Kasumi-1 (cell line): ENCODE measurements at regions not wholly inside any gene's neighbourhood (a gene's known extent, or its start where the extent isn't known, plus 50 kb on each side); places are given as distances from the start of the nearest gene placed in this dataset.
A peak's percentile ranks its signal among the peaks of the same experiment; 100 is the strongest.

ENCODE experiments used
- DNase-seq, 2 experiments: peaks; one replicate each; lab custom pipeline; 2025; lab: John Stamatoyannopoulos, UW

- DNase-seq: no peak
Measured at GRCh38 chr3:68467465-68467864, 464.9 kb downstream of the TAFA4 start.

- DNase-seq: no peak
Measured at GRCh38 chr3:68458581-68458980, 473.8 kb downstream of the TAFA4 start.

GRCh38 chr3:68448510-68449383, 483.6 kb downstream of the TAFA4 start:
- DNase-seq: no peak

GRCh38 chr3:68447885-68448284, 484.5 kb downstream of the TAFA4 start:
- DNase-seq: no peak

GRCh38 chr3:68441054-68441453, 491.3 kb downstream of the TAFA4 start:
- DNase-seq: no peak

GRCh38 chr3:68436619-68437401, 495.5 kb downstream of the TAFA4 start:
- no peak for DNase-seq

- no peak for DNase-seq
Measured at GRCh38 chr3:68428495-68428894, 503.9 kb downstream of the TAFA4 start.

- no peak for DNase-seq
Measured at GRCh38 chr3:68424796-68425460, 507.4 kb downstream of the TAFA4 start.

- no peak for DNase-seq
Measured at GRCh38 chr3:68408626-68409025, 523.7 kb downstream of the TAFA4 start.

- no peak for DNase-seq
Measured at GRCh38 chr3:68403741-68404140, 528.6 kb downstream of the TAFA4 start.

GRCh38 chr3:68402235-68402918, 530.0 kb downstream of the TAFA4 start:
- no peak for DNase-seq

GRCh38 chr3:68378631-68379030, 553.7 kb downstream of the TAFA4 start:
- DNase-seq: peak in 1 of 2 experiments; percentile 10

- DNase-seq: no peak
Measured at GRCh38 chr3:68373727-68374126, 558.6 kb downstream of the TAFA4 start.

- no peak for DNase-seq
Measured at GRCh38 chr3:68363796-68364195, 568.6 kb downstream of the TAFA4 start.

GRCh38 chr3:68360492-68360891, 571.9 kb downstream of the TAFA4 start:
- DNase-seq: no peak

GRCh38 chr3:68345781-68346180, 586.6 kb downstream of the TAFA4 start:
- DNase-seq: no peak

GRCh38 chr3:68342426-68342825, 589.9 kb downstream of the TAFA4 start:
- DNase-seq: no peak

GRCh38 chr3:68336042-68336441, 596.3 kb downstream of the TAFA4 start:
- DNase-seq: no peak

GRCh38 chr3:68334367-68334986, 597.9 kb downstream of the TAFA4 start:
- no peak for DNase-seq

- no peak for DNase-seq
Measured at GRCh38 chr3:68328049-68328448, 604.3 kb downstream of the TAFA4 start.

GRCh38 chr3:68315964-68316363, 616.4 kb downstream of the TAFA4 start:
- DNase-seq: no peak

GRCh38 chr3:68315546-68315945, 616.8 kb downstream of the TAFA4 start:
- DNase-seq: no peak
